AG10803 (cell line): ENCODE measurements at regions not wholly inside any gene's neighbourhood (a gene's known extent, or its start where the extent isn't known, plus 50 kb on each side); places are given as distances from the start of the nearest gene placed in this dataset.

Source experiments
- DNase-seq: peaks from one replicate; pipeline ENCODE4 v3.0.0; 2010; ENCODE audit warnings: low read depth
- H3K4me3 ChIP-seq: 2 replicates; pipeline ENCODE4 v1.5.1; 2011; ENCODE audit warnings: mild to moderate bottlenecking, low read length, control low read depth
- CTCF ChIP-seq: conservative IDR thresholded peaks from 2 replicates; pipeline ENCODE4 v1.5.1; 2011; ENCODE audit warnings: mild to moderate bottlenecking, low read length, control low read depth, inconsistent platforms

GRCh38 chr3:72158639-72159326 lies 373.8 kb upstream of the PROK2 start:
- no peak for DNase-seq
- no peak for TF ChIP-seq CTCF
- H3K4me3 ChIP-seq, result no peak overlapping the region

- no peak overlapping the region for H3K4me3 ChIP-seq
- TF ChIP-seq CTCF, result no peak
- no peak for DNase-seq
Measured at GRCh38 chr3:72157748-72158638, 373.0 kb upstream of the PROK2 start.

GRCh38 chr3:72155391-72156064 lies 370.6 kb upstream of the PROK2 start:
- no peak for TF ChIP-seq CTCF
- peak overlapping the region; percentile 8; the same call in 1 of the 2 replicates for H3K4me3 ChIP-seq
- peak; percentile 100 for DNase-seq

GRCh38 chr3:72154391-72155335 lies 369.7 kb upstream of the PROK2 start:
- peak; percentile 11; the same call in 1 of the 2 replicates for TF ChIP-seq CTCF
- peak; percentile 89 for DNase-seq
- H3K4me3 ChIP-seq, result peak overlapping the region; percentile 8; the same call in 1 of the 2 replicates

GRCh38 chr3:72153477-72154314 lies 368.7 kb upstream of the PROK2 start:
- no peak for DNase-seq
- no peak for TF ChIP-seq CTCF
- H3K4me3 ChIP-seq, result peak overlapping the region; percentile 52
